ENCODE measurements at regions not wholly inside any gene's neighbourhood (a gene's known extent, or its start where the extent isn't known, plus 50 kb on each side); places are given as distances from the start of the nearest gene placed in this dataset.

GRCh38 chr6:65935412-65935811 lies 228.4 kb upstream of the EYS start:
- DNase-seq, result no peak
- H3K9me3 ChIP-seq (ENCODE audit: control insufficient read depth, low read length, poor library complexity, severe bottlenecking), result no peaks in the 10 kb centered on the region
- Mint-ChIP-seq H3K4me1 (no peaks in the 10 kb centered on the region), H3K36me3 (ENCODE audit: low read depth) (no peaks in the 10 kb centered on the region), H3K4me3 (no peak overlapping the region), H3K27me3 (no peaks in the 10 kb centered on the region), H3K27ac (no peak overlapping the region)
- no peak for ATAC-seq

GRCh38 chr6:65933390-65933789 lies 226.4 kb upstream of the EYS start:
- Mint-ChIP-seq H3K4me1 (no peaks in the 10 kb centered on the region), H3K27ac (no peak overlapping the region), H3K27me3 (no peaks in the 10 kb centered on the region), H3K4me3 (no peak overlapping the region), H3K36me3 (ENCODE audit: low read depth) (no peaks in the 10 kb centered on the region)
- no peak for ATAC-seq
- no peaks in the 10 kb centered on the region for H3K9me3 ChIP-seq (ENCODE audit: control insufficient read depth, low read length, poor library complexity, severe bottlenecking)
- DNase-seq, result no peak

DNA sequence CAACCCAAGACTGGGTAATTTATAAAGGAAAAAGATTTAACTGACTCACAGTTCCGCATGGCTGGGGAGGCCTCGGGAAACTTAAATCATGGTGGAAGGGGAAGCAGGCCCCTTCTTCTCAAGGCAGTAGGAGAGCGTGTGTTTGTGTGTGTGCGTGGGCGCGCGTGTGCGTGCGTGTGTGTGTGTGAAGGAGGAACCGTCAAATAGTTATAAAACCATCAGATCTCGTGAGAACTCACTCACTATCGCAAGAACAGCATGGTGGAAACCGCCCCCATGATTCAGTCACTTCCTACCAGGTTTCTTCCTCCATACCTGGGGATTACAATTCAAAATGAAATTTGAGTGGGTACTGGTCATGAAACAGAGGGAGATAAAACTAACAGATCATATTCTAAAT lies 220.1 kb upstream of the EYS start:
- no peak overlapping the region for H3K4me3 Mint-ChIP-seq
- H3K36me3 Mint-ChIP-seq (ENCODE audit: low read depth), result no peaks in the 10 kb centered on the region
- DNase-seq (no peak), ATAC-seq (no peak)
- H3K9me3 ChIP-seq (ENCODE audit: control insufficient read depth, low read length, poor library complexity, severe bottlenecking), result no peaks in the 10 kb centered on the region
- no peak overlapping the region for H3K27ac Mint-ChIP-seq
- no peaks in the 10 kb centered on the region for H3K27me3 Mint-ChIP-seq
- H3K4me1 Mint-ChIP-seq, result no peaks in the 10 kb centered on the region

GRCh38 chr6:65924411-65924810 lies 217.4 kb upstream of the EYS start:
- Mint-ChIP-seq H3K4me3 (no peak overlapping the region), H3K27me3 (no peaks in the 10 kb centered on the region), H3K27ac (no peak overlapping the region), H3K4me1 (no peaks in the 10 kb centered on the region), H3K36me3 (ENCODE audit: low read depth) (no peaks in the 10 kb centered on the region)
- DNase-seq (no peak), ATAC-seq (no peak)
- H3K9me3 ChIP-seq (ENCODE audit: control insufficient read depth, low read length, poor library complexity, severe bottlenecking), result no peaks in the 10 kb centered on the region

DNA sequence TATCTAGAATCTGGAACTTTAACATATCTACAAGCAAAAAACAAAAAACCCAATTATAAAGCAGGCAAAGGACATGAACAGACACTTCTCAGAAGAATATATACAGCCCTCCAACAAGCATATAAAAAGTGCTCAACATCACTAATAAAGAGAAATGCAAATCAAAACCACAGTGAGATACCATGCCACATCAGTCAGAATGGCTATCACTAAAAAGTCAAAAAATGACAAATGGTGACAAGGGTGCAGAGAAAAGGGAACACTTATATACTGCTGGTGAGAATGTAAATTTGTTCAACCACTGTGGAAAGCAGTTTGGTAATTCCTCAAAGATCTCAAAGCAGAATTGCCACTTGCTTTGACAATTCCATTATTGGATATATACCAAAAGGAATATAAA lies 215.0 kb upstream of the EYS start:
- no peaks in the 10 kb centered on the region for H3K4me1 Mint-ChIP-seq
- no peak overlapping the region for H3K27ac Mint-ChIP-seq
- no peak for ATAC-seq
- no peak overlapping the region for H3K4me3 Mint-ChIP-seq
- no peaks in the 10 kb centered on the region for H3K27me3 Mint-ChIP-seq
- DNase-seq, result no peak
- H3K36me3 Mint-ChIP-seq (ENCODE audit: low read depth), result no peaks in the 10 kb centered on the region
- no peaks in the 10 kb centered on the region for H3K9me3 ChIP-seq (ENCODE audit: control insufficient read depth, low read length, poor library complexity, severe bottlenecking)

DNA sequence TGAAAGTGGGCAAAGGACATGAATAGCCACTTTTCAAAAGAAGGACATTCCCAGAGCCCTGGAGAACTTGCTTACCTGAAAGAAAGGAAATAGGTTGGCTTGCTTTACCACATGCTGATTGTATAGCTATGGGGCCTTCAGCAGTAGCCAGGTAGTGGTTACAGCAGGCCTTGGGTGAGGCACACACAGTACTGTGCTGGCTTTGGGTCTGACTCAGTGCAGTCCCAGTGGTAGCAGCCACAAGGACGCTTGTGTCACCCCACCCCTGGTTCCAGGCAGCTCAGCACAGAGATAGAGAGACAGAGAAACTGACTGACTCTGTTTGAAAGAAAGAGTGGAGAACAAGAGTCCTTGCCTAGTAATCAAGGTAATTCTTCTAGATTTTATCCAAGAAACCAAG lies 201.0 kb upstream of the EYS start:
- H3K27me3 Mint-ChIP-seq, result no peaks in the 10 kb centered on the region
- no peak overlapping the region for H3K27ac Mint-ChIP-seq
- ATAC-seq (no peak), DNase-seq (no peak)
- no peaks in the 10 kb centered on the region for H3K36me3 Mint-ChIP-seq (ENCODE audit: low read depth)
- no peak overlapping the region for H3K4me3 Mint-ChIP-seq
- no peaks in the 10 kb centered on the region for H3K4me1 Mint-ChIP-seq
- no peaks in the 10 kb centered on the region for H3K9me3 ChIP-seq (ENCODE audit: control insufficient read depth, low read length, poor library complexity, severe bottlenecking)

- Mint-ChIP-seq H3K4me3 (no peak overlapping the region), H3K27ac (no peak overlapping the region), H3K4me1 (no peaks in the 10 kb centered on the region), H3K36me3 (ENCODE audit: low read depth) (no peaks in the 10 kb centered on the region), H3K27me3 (no peaks in the 10 kb centered on the region)
- DNase-seq (no peak), ATAC-seq (no peak)
- no peaks in the 10 kb centered on the region for H3K9me3 ChIP-seq (ENCODE audit: control insufficient read depth, low read length, poor library complexity, severe bottlenecking)
These were observed 197.0 kb upstream of the EYS start for GRCh38 chr6:65903992-65904391.

GRCh38 chr6:65900928-65901327 lies 193.9 kb upstream of the EYS start:
- no peak overlapping the region for H3K4me3 Mint-ChIP-seq
- H3K27me3 Mint-ChIP-seq, result no peaks in the 10 kb centered on the region
- no peaks in the 10 kb centered on the region for H3K36me3 Mint-ChIP-seq (ENCODE audit: low read depth)
- peaks cover 3% of the 10 kb centered on the region for H3K9me3 ChIP-seq (ENCODE audit: control insufficient read depth, low read length, poor library complexity, severe bottlenecking)
- no peak for DNase-seq
- no peak for ATAC-seq
- H3K27ac Mint-ChIP-seq, result no peak overlapping the region
- no peaks in the 10 kb centered on the region for H3K4me1 Mint-ChIP-seq

GRCh38 chr6:65896140-65896539 lies 189.1 kb upstream of the EYS start:
- H3K9me3 ChIP-seq (ENCODE audit: control insufficient read depth, low read length, poor library complexity, severe bottlenecking), result peaks cover 3% of the 10 kb centered on the region
- no peak overlapping the region for H3K27ac Mint-ChIP-seq
- DNase-seq, result no peak
- H3K4me1 Mint-ChIP-seq, result no peaks in the 10 kb centered on the region
- H3K27me3 Mint-ChIP-seq, result no peaks in the 10 kb centered on the region
- H3K36me3 Mint-ChIP-seq (ENCODE audit: low read depth), result no peaks in the 10 kb centered on the region
- ATAC-seq, result no peak
- no peak overlapping the region for H3K4me3 Mint-ChIP-seq

GRCh38 chr6:65876668-65877067 lies 169.6 kb upstream of the EYS start:
- H3K4me1 Mint-ChIP-seq, result no peaks in the 10 kb centered on the region
- ATAC-seq, result no peak

GRCh38 chr6:65852369-65852852 lies 145.4 kb upstream of the EYS start:
- Mint-ChIP-seq H3K4me3 (no peak overlapping the region), H3K36me3 (ENCODE audit: low read depth) (no peaks in the 10 kb centered on the region), H3K4me1 (no peaks in the 10 kb centered on the region), H3K27ac (no peak overlapping the region), H3K27me3 (no peaks in the 10 kb centered on the region)
- ATAC-seq (no peak), DNase-seq (no peak)
- H3K9me3 ChIP-seq (ENCODE audit: control insufficient read depth, low read length, poor library complexity, severe bottlenecking), result no peaks in the 10 kb centered on the region

More at GRCh38 chr6:65876668-65877067, 169.6 kb upstream of the EYS start:
- Mint-ChIP-seq H3K27me3 (no peaks in the 10 kb centered on the region), H3K27ac (no peak overlapping the region), H3K36me3 (ENCODE audit: low read depth) (no peaks in the 10 kb centered on the region), H3K4me3 (no peak overlapping the region)
- no peaks in the 10 kb centered on the region for H3K9me3 ChIP-seq (ENCODE audit: control insufficient read depth, low read length, poor library complexity, severe bottlenecking)
- no peak for DNase-seq

DNA sequence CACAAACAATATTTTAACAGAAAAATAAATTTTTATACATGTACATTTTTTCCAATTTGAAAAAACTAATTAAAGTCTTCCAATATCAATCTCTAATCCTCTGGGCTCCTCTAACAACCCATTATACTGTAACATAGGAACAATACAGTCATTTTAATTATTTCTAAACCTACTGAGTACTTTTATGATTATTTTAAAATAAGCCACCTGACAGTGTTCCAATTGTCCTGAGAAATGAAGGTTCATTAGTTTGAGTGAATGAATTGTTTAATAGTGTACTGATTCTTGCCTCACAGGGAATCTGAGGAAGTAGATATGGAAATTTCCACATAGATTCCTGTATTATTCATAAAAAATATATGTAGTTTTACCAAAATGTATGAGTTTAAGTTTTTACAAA lies 123.1 kb upstream of the EYS start:
- Mint-ChIP-seq H3K36me3 (ENCODE audit: low read depth) (no peaks in the 10 kb centered on the region), H3K4me1 (no peaks in the 10 kb centered on the region), H3K27me3 (no peaks in the 10 kb centered on the region), H3K27ac (no peak overlapping the region), H3K4me3 (no peak overlapping the region)
- ATAC-seq, result no peak
- DNase-seq, result no peak
- H3K9me3 ChIP-seq (ENCODE audit: control insufficient read depth, low read length, poor library complexity, severe bottlenecking), result no peaks in the 10 kb centered on the region

- Mint-ChIP-seq H3K27ac (no peak overlapping the region), H3K4me3 (no peak overlapping the region), H3K4me1 (no peaks in the 10 kb centered on the region), H3K36me3 (ENCODE audit: low read depth) (no peaks in the 10 kb centered on the region), H3K27me3 (no peaks in the 10 kb centered on the region)
- ATAC-seq (no peak), DNase-seq (no peak)
- H3K9me3 ChIP-seq (ENCODE audit: control insufficient read depth, low read length, poor library complexity, severe bottlenecking), result no peaks in the 10 kb centered on the region
These were observed 112.1 kb upstream of the EYS start for GRCh38 chr6:65819152-65819551.

- DNase-seq, result no peak
- H3K4me1 Mint-ChIP-seq, result no peaks in the 10 kb centered on the region
- H3K4me3 Mint-ChIP-seq, result no peak overlapping the region
- no peaks in the 10 kb centered on the region for H3K27me3 Mint-ChIP-seq
- no peaks in the 10 kb centered on the region for H3K9me3 ChIP-seq (ENCODE audit: control insufficient read depth, low read length, poor library complexity, severe bottlenecking)
- H3K27ac Mint-ChIP-seq, result no peak overlapping the region
- no peak for ATAC-seq
- H3K36me3 Mint-ChIP-seq (ENCODE audit: low read depth), result no peaks in the 10 kb centered on the region
These were observed 111.5 kb upstream of the EYS start for GRCh38 chr6:65818576-65818975.

- H3K9me3 ChIP-seq (ENCODE audit: control insufficient read depth, low read length, poor library complexity, severe bottlenecking), result no peaks in the 10 kb centered on the region
- no peaks in the 10 kb centered on the region for H3K36me3 Mint-ChIP-seq (ENCODE audit: low read depth)
- ATAC-seq (no peak), DNase-seq (no peak)
- no peaks in the 10 kb centered on the region for H3K4me1 Mint-ChIP-seq
- H3K4me3 Mint-ChIP-seq, result no peak overlapping the region
- H3K27ac Mint-ChIP-seq, result no peak overlapping the region
- H3K27me3 Mint-ChIP-seq, result no peaks in the 10 kb centered on the region
These were observed 110.0 kb upstream of the EYS start for GRCh38 chr6:65816991-65817390.

Data from T-helper 17 cell (primary cell).